Fibroblast of skin of right biceps (primary cell): ENCODE measurements at regions not wholly inside any gene's neighbourhood (a gene's known extent, or its start where the extent isn't known, plus 50 kb on each side); places are given as distances from the start of the nearest gene placed in this dataset.

Experiments
- DNase-seq: peaks from one replicate; pipeline ENCODE4 v3.0.0-alpha.2; 2013

- no peak for DNase-seq
Observed at GRCh38 chr12:41881891-41882805, 262.5 kb downstream of the GXYLT1 start.

GRCh38 chr12:41869432-41869831 lies 275.2 kb downstream of the GXYLT1 start:
- DNase-seq, result no peak

GRCh38 chr12:41866878-41867430 lies 277.7 kb downstream of the GXYLT1 start:
- DNase-seq, result no peak

GRCh38 chr12:41856228-41856627 lies 288.4 kb downstream of the GXYLT1 start:
- DNase-seq, result no peak

- DNase-seq, result no peak
Observed at GRCh38 chr12:41850046-41850445, 294.6 kb downstream of the GXYLT1 start.

GRCh38 chr12:41846718-41847117 lies 298.0 kb downstream of the GXYLT1 start:
- no peak for DNase-seq

- no peak for DNase-seq
Observed at GRCh38 chr12:41836416-41836815, 308.3 kb downstream of the GXYLT1 start.

- no peak for DNase-seq
Observed at GRCh38 chr12:41835556-41835955, 309.1 kb downstream of the GXYLT1 start.

GRCh38 chr12:41819948-41820347 lies 324.7 kb downstream of the GXYLT1 start:
- DNase-seq, result no peak

- DNase-seq, result no peak
Observed at GRCh38 chr12:41804026-41804425, 340.6 kb downstream of the GXYLT1 start.

GRCh38 chr12:41802803-41803202 lies 341.9 kb downstream of the GXYLT1 start:
- no peak for DNase-seq

- DNase-seq, result no peak
Observed at GRCh38 chr12:41801261-41801660, 343.4 kb downstream of the GXYLT1 start.

GRCh38 chr12:41799671-41800070 lies 345.0 kb downstream of the GXYLT1 start:
- no peak for DNase-seq

GRCh38 chr12:41795910-41796309 lies 348.8 kb downstream of the GXYLT1 start:
- no peak for DNase-seq

- DNase-seq, result peak; percentile 49
Observed at GRCh38 chr12:41795051-41795600, 349.5 kb downstream of the GXYLT1 start.

- DNase-seq, result no peak
Observed at GRCh38 chr12:41794336-41794735, 350.3 kb downstream of the GXYLT1 start.

- DNase-seq, result no peak
Observed at GRCh38 chr12:41784957-41785356, 359.7 kb downstream of the GXYLT1 start.

- no peak for DNase-seq
Observed at GRCh38 chr12:41778934-41779333, 365.7 kb downstream of the GXYLT1 start.

GRCh38 chr12:41777064-41777790 lies 367.4 kb downstream of the GXYLT1 start:
- DNase-seq, result no peak

GRCh38 chr12:41772478-41772877 lies 372.2 kb downstream of the GXYLT1 start:
- DNase-seq, result no peak

- DNase-seq, result no peak
Observed at GRCh38 chr12:41769810-41770209, 374.9 kb downstream of the GXYLT1 start.

GRCh38 chr12:41768456-41768855 lies 376.2 kb downstream of the GXYLT1 start:
- no peak for DNase-seq

GRCh38 chr12:41762691-41763090 lies 382.0 kb downstream of the GXYLT1 start:
- DNase-seq, result no peak
